ENCODE measurements at regions not wholly inside any gene's neighbourhood (a gene's known extent, or its start where the extent isn't known, plus 50 kb on each side); places are given as distances from the start of the nearest gene placed in this dataset.

GRCh38 chr6:132101535-132101934 is 150.4 kb upstream of the CCN2 start:
- intact Hi-C loops (cut with micrococcal nuclease): no loop called here

- intact Hi-C loops (cut with micrococcal nuclease): no loop called here
Observed at GRCh38 chr6:132100388-132100990, 149.3 kb upstream of the CCN2 start.

- intact Hi-C loops (cut with micrococcal nuclease): no loop called here
Observed at GRCh38 chr6:132096996-132097395, 145.8 kb upstream of the CCN2 start.

- intact Hi-C loops (cut with micrococcal nuclease): no loop called here
Observed at GRCh38 chr6:132096245-132096644, 145.1 kb upstream of the CCN2 start.

- intact Hi-C loops (cut with micrococcal nuclease): no loop called here
Observed at GRCh38 chr6:132089173-132089572, 138.0 kb upstream of the CCN2 start.

- intact Hi-C loops (cut with micrococcal nuclease): no loop called here
Observed at GRCh38 chr6:132088150-132088549, 137.0 kb upstream of the CCN2 start.

- intact Hi-C loops (cut with micrococcal nuclease): no loop called here
Observed at GRCh38 chr6:132087391-132087790, 136.2 kb upstream of the CCN2 start.

GRCh38 chr6:132085731-132086130 is 134.6 kb upstream of the CCN2 start:
- intact Hi-C loops (cut with micrococcal nuclease): no loop called here

GRCh38 chr6:132084811-132085509 is 133.8 kb upstream of the CCN2 start:
- intact Hi-C loops (cut with micrococcal nuclease): no loop called here

GRCh38 chr6:132082421-132082820 is 131.2 kb upstream of the CCN2 start:
- intact Hi-C loops (cut with micrococcal nuclease): no loop called here

- intact Hi-C loops (cut with micrococcal nuclease): no loop called here
Observed at GRCh38 chr6:132081338-132081737, 130.2 kb upstream of the CCN2 start.

- intact Hi-C loops (cut with micrococcal nuclease): no loop called here
Observed at GRCh38 chr6:132079286-132079685, 128.1 kb upstream of the CCN2 start.

- intact Hi-C loops (cut with micrococcal nuclease): no loop called here
Observed at GRCh38 chr6:132076452-132076851, 125.3 kb upstream of the CCN2 start.

- intact Hi-C loops (cut with micrococcal nuclease): no loop called here
Observed at GRCh38 chr6:132072831-132073230, 121.7 kb upstream of the CCN2 start.

GRCh38 chr6:132072271-132072670 is 121.1 kb upstream of the CCN2 start:
- intact Hi-C loops (cut with micrococcal nuclease): no loop called here

GRCh38 chr6:132070356-132070755 is 119.2 kb upstream of the CCN2 start:
- intact Hi-C loops (cut with micrococcal nuclease): no loop called here

GRCh38 chr6:132068766-132069165 is 117.6 kb upstream of the CCN2 start:
- intact Hi-C loops (cut with micrococcal nuclease): no loop called here

GRCh38 chr6:132067286-132067685 is 116.1 kb upstream of the CCN2 start:
- intact Hi-C loops (cut with micrococcal nuclease): no loop called here

GRCh38 chr6:132065556-132065955 is 114.4 kb upstream of the CCN2 start:
- intact Hi-C loops (cut with micrococcal nuclease): no loop called here

GRCh38 chr6:132063738-132064137 is 112.6 kb upstream of the CCN2 start:
- intact Hi-C loops (cut with micrococcal nuclease): no loop called here

GRCh38 chr6:132063204-132063603 is 112.0 kb upstream of the CCN2 start:
- intact Hi-C loops (cut with micrococcal nuclease): no loop called here

GRCh38 chr6:132062626-132063025 is 111.5 kb upstream of the CCN2 start:
- intact Hi-C loops (cut with micrococcal nuclease): no loop called here

- intact Hi-C loops (cut with micrococcal nuclease): no loop called here
Observed at GRCh38 chr6:132061381-132061780, 110.2 kb upstream of the CCN2 start.

All from T-helper 2 cell treated with Interferon-gamma antibody and Interleukin-4, amounts not matched to agents 100 ng/mL and 5 ng/mL, for 36 hours (primary cell).